ENCODE measurements at regions not wholly inside any gene's neighbourhood (a gene's known extent, or its start where the extent isn't known, plus 50 kb on each side); places are given as distances from the start of the nearest gene placed in this dataset.
"Not testable (repeated sequence)": the region's sequence is repeated elsewhere in the genome, so short reads cannot be mapped to it uniquely, and the experiment has no call there.

GRCh38 chr7:112689466-112690177, 100.6 kb downstream of the TMEM168 start:
- not testable (repeated sequence) for DNase-seq

DNA sequence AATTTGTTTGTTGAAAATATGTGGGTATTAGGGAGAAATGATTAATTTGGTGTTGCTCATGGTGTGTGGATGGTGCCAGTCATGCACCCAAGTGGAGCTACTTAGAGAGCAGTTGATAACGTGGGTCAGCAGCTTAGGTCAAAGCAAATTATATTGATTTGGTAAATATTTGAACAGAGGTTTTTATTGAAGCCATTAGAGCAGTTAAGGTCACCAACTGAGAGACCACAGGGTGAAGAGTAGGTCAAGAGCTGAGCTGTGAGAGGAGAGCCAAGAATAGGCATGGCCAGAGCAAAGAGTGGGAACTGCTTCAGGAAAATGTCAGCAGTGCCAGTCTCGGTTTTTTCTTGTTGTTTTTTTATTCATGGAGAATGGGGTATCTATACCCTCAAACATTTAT, 97.9 kb downstream of the TMEM168 start:
- no peak for DNase-seq

GRCh38 chr7:112697211-112697610, 93.0 kb downstream of the TMEM168 start:
- not testable (repeated sequence) for DNase-seq

- DNase-seq, result no peak
These were observed 90.3 kb downstream of the TMEM168 start for GRCh38 chr7:112699725-112700513.

DNA sequence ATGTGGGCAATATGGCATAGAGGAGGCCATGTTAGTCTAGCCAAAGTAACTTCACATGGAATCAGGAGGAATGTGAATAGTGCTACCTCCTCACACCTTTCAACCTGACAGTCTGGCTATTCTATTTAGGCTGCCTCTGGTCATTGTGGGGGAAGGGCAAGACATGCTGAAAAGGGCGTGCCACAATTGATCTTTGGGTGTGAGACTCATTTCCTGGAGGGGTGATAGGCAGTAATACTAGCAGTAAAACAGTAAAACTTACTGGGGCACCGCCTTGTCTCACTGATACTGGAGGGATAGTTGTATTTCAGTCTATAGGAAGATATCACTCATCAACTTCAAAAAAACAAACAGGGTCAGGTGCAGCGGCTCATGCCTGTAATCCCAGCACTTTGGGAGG, 88.7 kb downstream of the TMEM168 start:
- no peak for DNase-seq

GRCh38 chr7:112707655-112708054, 82.5 kb downstream of the TMEM168 start:
- DNase-seq, result no peak

DNA sequence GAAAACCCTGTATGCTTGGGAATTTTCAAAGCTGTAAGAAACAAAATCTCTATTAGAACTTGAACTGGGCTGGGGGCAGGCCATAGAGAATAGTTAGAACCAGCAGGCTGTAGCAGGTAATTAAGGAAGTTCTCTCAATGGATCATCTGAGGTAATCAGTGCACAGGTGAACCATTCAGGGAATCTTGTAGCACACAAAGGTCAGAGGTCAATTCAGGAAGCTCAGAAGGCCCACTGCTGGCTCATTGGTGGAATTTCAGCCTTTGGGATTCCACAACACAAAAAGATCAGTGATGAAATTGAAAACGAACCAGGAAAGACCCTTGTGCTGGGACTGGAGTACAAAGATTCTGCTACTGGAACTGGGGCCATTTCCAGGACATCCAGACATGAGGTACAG, 82.0 kb downstream of the TMEM168 start:
- DNase-seq, result no peak
